Fibroblast of lung (primary cell): ENCODE measurements at regions not wholly inside any gene's neighbourhood (a gene's known extent, or its start where the extent isn't known, plus 50 kb on each side); places are given as distances from the start of the nearest gene placed in this dataset.

Experiments used
- EZH2 ChIP-seq: IDR thresholded peaks from 2 replicates; pipeline ENCODE4 v1.5.1; 2012; ENCODE audit warnings: low read length, control low read depth, mild to moderate bottlenecking; ENCODE audit errors: missing control alignments
- TF ChIP-seq, protein P1 (sequence below), 2 donors: IDR thresholded peaks in 1 of 2; conservative IDR thresholded peaks in 1 of 2; 1 replicate in 1 of 2; 2 replicates in 1 of 2; pipeline ENCODE4 v1.5.1; 2011 to 2012; ENCODE audit warnings: low read length in 2 of 2, control low read depth in 1 of 2, inconsistent platforms in 1 of 2, low read depth in 1 of 2, mild to moderate bottlenecking in 1 of 2

DNA sequence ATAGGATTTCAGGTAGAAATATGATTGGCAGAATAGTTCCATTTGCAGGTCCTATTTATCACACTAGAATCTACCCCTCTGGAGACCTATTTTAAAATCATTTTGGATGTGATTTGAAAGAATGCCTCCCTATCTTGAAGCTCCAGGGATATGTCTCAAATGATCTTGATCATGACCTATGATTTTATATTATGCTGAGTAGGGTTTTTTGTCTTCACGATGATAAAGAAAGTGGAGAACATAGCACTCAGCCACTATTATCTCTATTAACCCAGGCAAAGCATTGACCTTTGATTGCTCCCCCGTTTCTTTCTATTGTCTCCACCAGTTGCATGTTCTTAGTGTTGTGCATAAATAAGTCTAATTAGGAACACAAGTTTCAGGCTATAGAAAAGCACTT, 307.9 kb downstream of the BLID start:
- TF ChIP-seq, protein P1, sequence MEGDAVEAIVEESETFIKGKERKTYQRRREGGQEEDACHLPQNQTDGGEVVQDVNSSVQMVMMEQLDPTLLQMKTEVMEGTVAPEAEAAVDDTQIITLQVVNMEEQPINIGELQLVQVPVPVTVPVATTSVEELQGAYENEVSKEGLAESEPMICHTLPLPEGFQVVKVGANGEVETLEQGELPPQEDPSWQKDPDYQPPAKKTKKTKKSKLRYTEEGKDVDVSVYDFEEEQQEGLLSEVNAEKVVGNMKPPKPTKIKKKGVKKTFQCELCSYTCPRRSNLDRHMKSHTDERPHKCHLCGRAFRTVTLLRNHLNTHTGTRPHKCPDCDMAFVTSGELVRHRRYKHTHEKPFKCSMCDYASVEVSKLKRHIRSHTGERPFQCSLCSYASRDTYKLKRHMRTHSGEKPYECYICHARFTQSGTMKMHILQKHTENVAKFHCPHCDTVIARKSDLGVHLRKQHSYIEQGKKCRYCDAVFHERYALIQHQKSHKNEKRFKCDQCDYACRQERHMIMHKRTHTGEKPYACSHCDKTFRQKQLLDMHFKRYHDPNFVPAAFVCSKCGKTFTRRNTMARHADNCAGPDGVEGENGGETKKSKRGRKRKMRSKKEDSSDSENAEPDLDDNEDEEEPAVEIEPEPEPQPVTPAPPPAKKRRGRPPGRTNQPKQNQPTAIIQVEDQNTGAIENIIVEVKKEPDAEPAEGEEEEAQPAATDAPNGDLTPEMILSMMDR (conservative IDR thresholded peaks at IDR 0.05 in 1 of 2, IDR thresholded peaks at IDR 0.05 in 1 of 2; ENCODE audit: low read depth in 1 of 2, low read length in 2 of 2), result no peak
- TF ChIP-seq EZH2, result no peak
